ENCODE measurements at regions not wholly inside any gene's neighbourhood (a gene's known extent, or its start where the extent isn't known, plus 50 kb on each side); places are given as distances from the start of the nearest gene placed in this dataset.

DNA sequence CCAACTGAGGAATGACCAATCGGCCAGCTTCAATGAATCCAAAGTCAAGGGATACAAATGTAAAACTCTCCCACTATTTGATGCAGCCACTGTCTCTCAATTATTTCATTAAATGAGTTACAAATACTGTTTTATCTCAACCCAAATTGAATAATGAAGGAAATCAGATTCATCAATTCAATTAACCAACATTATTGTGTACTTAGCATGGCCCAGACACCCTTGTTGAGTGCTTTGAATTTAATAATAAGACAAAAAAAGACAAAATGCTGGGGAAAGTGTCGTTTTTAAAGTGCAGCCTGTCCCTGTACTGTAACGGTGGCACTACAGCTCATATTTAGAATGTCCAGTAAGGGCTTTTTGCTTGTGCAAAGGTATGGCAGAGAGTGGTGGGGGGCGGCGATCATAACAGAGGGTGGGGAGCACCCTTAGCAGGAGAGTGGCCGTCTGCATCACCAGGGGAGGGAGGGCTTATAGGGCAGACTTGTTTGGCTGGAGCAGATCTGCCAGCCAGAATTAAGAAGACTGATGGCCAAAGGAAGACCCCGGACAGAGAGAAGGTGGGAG, 123.8 kb upstream of the GALNT2 start:
- no peak for DNase-seq
- no peak overlapping the region for H3K4me3 ChIP-seq
- no peaks in the 10 kb centered on the region for H3K27me3 ChIP-seq
- no peak for TF ChIP-seq EP300 (IDR thresholded peaks at IDR 0.05)
- no peak for TF ChIP-seq POLR2AphosphoS5 (IDR thresholded peaks at IDR 0.05)
- TF ChIP-seq POLR2A (IDR thresholded peaks at IDR 0.05) = no peak
- TF ChIP-seq, protein P1, sequence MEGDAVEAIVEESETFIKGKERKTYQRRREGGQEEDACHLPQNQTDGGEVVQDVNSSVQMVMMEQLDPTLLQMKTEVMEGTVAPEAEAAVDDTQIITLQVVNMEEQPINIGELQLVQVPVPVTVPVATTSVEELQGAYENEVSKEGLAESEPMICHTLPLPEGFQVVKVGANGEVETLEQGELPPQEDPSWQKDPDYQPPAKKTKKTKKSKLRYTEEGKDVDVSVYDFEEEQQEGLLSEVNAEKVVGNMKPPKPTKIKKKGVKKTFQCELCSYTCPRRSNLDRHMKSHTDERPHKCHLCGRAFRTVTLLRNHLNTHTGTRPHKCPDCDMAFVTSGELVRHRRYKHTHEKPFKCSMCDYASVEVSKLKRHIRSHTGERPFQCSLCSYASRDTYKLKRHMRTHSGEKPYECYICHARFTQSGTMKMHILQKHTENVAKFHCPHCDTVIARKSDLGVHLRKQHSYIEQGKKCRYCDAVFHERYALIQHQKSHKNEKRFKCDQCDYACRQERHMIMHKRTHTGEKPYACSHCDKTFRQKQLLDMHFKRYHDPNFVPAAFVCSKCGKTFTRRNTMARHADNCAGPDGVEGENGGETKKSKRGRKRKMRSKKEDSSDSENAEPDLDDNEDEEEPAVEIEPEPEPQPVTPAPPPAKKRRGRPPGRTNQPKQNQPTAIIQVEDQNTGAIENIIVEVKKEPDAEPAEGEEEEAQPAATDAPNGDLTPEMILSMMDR (IDR thresholded peaks at IDR 0.05) = no peak
- H3K9me3 ChIP-seq = no peaks in the 10 kb centered on the region
- 82 to 90% (median 88%) methylated on average over 7 of the region's 7 CpGs for WGBS, 5 donors
- intact Hi-C loops (cut with DNase I; ENCODE audit: low total_unique reads) = no loop called here
- H3K4me1 ChIP-seq = no peaks in the 10 kb centered on the region
- no peak overlapping the region for H3K27ac ChIP-seq
- no peaks in the 10 kb centered on the region for H3K36me3 ChIP-seq

DNA sequence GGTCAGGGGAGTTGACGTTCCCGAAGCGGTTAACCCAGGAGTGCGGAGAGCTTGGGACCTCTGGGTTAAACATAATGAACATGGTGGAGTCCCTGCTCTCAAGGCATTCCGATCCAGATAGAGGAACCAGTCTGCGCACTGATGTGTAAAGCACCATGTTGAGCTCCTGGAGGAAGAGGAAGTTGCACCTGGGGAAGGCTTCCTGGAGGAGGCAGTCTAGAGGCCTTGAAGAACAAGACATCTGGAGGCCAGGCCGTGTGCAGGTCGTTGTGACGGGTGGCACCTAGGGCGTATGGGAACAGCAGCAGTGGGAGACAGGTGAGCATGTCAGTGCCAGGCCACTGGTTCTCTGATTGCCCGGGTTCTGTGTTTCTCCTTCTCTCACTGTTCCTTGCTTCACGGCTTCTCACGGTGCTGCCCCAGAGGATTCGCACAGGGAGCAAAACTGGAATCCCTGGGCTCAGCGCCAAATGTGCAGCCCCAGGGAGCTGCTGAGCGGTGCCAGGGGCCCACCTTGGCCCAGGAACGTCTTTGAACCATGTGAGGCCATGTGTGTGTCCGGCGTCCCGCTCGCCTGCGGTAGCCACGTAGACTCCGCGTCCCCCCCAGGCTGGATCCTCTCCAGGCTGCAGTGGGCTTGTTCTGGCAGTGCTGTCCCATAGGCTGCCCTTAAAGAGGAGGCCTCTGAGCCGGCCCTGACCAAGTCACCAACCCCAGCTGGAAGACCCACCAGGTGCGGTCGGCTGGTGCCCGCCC, 122.9 kb upstream of the GALNT2 start:
- Histone ChIP-seq H3K4me3 (no peak overlapping the region), H3K9me3 (no peaks in the 10 kb centered on the region), H3K4me1 (no peaks in the 10 kb centered on the region), H3K36me3 (no peaks in the 10 kb centered on the region), H3K27me3 (no peaks in the 10 kb centered on the region), H3K27ac (no peak overlapping the region)
- DNase-seq = no peak
- TF ChIP-seq EP300 (IDR thresholded peaks at IDR 0.05) = no peak
- no peak for TF ChIP-seq POLR2AphosphoS5 (IDR thresholded peaks at IDR 0.05)
- TF ChIP-seq, protein P1 (IDR thresholded peaks at IDR 0.05) = no peak
- TF ChIP-seq POLR2A (IDR thresholded peaks at IDR 0.05) = no peak
- WGBS, 5 donors = 91 to 96% (median 94%) methylated on average over 16 to 29 of the region's 29 CpGs
- intact Hi-C loops (cut with DNase I; ENCODE audit: low total_unique reads) = no loop called here

DNA sequence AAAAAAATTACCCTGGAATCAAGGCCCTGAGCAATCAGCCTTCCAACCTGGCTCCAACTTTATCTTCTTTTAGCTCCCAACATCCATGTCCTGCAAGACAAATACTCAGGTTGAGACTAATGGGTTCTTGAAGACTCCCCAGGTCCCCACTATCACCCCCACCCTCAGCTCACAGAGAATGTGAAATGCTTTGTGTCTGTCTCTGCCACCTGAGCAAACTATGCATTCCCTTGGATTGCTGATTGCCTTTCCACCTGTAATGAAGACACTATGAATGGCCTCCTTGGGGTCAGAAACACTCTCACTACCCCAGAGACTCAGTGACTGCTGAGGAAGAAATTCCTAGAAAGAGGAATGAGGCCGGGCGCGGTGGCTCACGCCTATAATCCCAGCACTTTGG, 121.2 kb upstream of the GALNT2 start:
- WGBS, 5 donors = 79 to 98% (median 96%) methylated on average over 4 of the region's 4 CpGs
- intact Hi-C loops (cut with DNase I; ENCODE audit: low total_unique reads) = no loop called here

DNA sequence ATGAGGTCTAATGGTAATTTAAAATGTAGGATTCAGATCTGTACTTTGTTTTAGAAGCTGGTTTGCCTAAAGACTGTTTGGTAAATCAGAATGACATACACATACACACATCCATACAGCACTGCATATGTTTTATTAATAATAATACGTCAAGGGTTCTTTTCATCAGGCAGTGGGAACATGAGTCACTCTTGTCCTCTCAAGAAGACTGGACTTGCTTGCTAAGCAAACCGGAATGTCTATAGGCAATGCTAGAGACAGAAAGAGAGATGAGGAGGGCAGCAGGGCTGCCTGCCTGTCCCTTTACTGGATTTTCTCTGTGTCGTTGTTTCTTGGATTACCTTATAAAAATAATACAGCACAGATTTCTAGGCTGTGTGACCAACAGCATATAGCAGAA, 119.1 kb upstream of the GALNT2 start:
- Histone ChIP-seq H3K4me1 (no peaks in the 10 kb centered on the region), H3K27me3 (no peaks in the 10 kb centered on the region), H3K27ac (no peak overlapping the region), H3K9me3 (no peaks in the 10 kb centered on the region), H3K36me3 (no peaks in the 10 kb centered on the region), H3K4me3 (no peak overlapping the region)
- no peak for TF ChIP-seq EP300 (IDR thresholded peaks at IDR 0.05)
- TF ChIP-seq POLR2AphosphoS5 (IDR thresholded peaks at IDR 0.05) = no peak
- TF ChIP-seq, protein P1 (IDR thresholded peaks at IDR 0.05) = no peak
- TF ChIP-seq POLR2A (IDR thresholded peaks at IDR 0.05) = no peak
- no peak for DNase-seq
- intact Hi-C loops (cut with DNase I; ENCODE audit: low total_unique reads) = no loop called here
- WGBS, 5 donors = 67 to 77% (median 73%) methylated on average over 3 of the region's 3 CpGs

More for the DNA sequence above, 121.2 kb upstream of the GALNT2 start:
- no peak overlapping the region for H3K4me3 ChIP-seq
- no peaks in the 10 kb centered on the region for H3K27me3 ChIP-seq
- H3K27ac ChIP-seq = no peak overlapping the region
- no peaks in the 10 kb centered on the region for H3K36me3 ChIP-seq
- H3K4me1 ChIP-seq = no peaks in the 10 kb centered on the region
- no peaks in the 10 kb centered on the region for H3K9me3 ChIP-seq
- TF ChIP-seq EP300 (IDR thresholded peaks at IDR 0.05) = no peak
- no peak for DNase-seq

DNA sequence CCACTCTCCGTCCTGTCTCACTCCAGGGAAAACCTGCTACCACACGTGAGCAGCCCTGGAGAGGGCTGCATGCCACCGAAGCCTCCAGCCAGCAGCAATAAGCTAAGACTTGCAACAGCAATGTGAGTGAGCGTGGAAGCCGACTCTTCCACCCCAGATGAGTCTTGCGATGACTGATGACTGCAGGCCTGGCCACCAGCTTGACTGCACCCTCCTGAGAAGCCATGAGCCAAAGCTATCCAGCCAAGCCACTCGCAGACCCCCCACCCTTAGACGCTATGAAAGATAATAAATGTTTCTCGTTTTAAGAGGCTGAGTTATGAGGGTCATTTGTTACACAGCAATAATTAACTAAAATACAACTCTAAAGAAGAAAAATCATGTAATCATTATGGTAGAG, 118.6 kb upstream of the GALNT2 start:
- Histone ChIP-seq H3K9me3 (no peaks in the 10 kb centered on the region), H3K27ac (no peak overlapping the region), H3K27me3 (no peaks in the 10 kb centered on the region), H3K4me1 (no peaks in the 10 kb centered on the region), H3K4me3 (no peak overlapping the region), H3K36me3 (no peaks in the 10 kb centered on the region)
- 73 to 85% (median 81%) methylated on average over 9 of the region's 9 CpGs for WGBS, 5 donors
- DNase-seq = no peak
- TF ChIP-seq, protein P1 (IDR thresholded peaks at IDR 0.05) = no peak
- no peak for TF ChIP-seq POLR2AphosphoS5 (IDR thresholded peaks at IDR 0.05)
- no peak for TF ChIP-seq POLR2A (IDR thresholded peaks at IDR 0.05)
- TF ChIP-seq EP300 (IDR thresholded peaks at IDR 0.05) = no peak
- intact Hi-C loops (cut with DNase I; ENCODE audit: low total_unique reads) = no loop called here

Data from stomach (tissue), 8 donors.